ENCODE measurements at regions not wholly inside any gene's neighbourhood (a gene's known extent, or its start where the extent isn't known, plus 50 kb on each side); places are given as distances from the start of the nearest gene placed in this dataset.

DNA sequence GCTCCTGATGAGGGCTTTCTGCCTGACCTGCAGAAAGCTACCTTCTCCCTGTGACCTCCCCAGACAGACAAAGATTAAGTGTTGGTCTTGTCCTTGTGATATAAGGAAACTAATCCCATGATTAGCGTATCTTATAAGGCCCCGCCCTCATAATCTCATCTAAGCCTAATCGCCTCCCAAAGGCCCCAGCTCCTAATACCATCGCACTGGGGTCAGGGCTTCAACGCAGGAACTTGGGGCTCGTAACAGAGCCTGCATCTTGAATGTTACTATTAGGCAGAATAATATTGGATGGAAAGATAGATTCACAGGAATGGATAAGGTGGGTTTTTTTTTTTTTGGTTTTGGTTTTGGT, 78.9 kb downstream of the C16orf95 start:
- TF ChIP-seq, protein P1, sequence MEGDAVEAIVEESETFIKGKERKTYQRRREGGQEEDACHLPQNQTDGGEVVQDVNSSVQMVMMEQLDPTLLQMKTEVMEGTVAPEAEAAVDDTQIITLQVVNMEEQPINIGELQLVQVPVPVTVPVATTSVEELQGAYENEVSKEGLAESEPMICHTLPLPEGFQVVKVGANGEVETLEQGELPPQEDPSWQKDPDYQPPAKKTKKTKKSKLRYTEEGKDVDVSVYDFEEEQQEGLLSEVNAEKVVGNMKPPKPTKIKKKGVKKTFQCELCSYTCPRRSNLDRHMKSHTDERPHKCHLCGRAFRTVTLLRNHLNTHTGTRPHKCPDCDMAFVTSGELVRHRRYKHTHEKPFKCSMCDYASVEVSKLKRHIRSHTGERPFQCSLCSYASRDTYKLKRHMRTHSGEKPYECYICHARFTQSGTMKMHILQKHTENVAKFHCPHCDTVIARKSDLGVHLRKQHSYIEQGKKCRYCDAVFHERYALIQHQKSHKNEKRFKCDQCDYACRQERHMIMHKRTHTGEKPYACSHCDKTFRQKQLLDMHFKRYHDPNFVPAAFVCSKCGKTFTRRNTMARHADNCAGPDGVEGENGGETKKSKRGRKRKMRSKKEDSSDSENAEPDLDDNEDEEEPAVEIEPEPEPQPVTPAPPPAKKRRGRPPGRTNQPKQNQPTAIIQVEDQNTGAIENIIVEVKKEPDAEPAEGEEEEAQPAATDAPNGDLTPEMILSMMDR (IDR thresholded peaks at IDR 0.05) = no peak
- TF ChIP-seq POLR2A (IDR thresholded peaks at IDR 0.05) = no peak
